Ovary (tissue), 3 donors: ENCODE measurements at regions not wholly inside any gene's neighbourhood (a gene's known extent, or its start where the extent isn't known, plus 50 kb on each side); places are given as distances from the start of the nearest gene placed in this dataset.

Experiments
- EP300 ChIP-seq: sonication (generic); formaldehyde crosslinking; IDR thresholded peaks from one replicate; pipeline ENCODE4 v1.6.1; 2017; ENCODE audit warnings: antibody characterized with exemption
- POLR2A ChIP-seq: fragments of 450-650 bp; IDR thresholded peaks from one replicate; pipeline ENCODE4 v1.6.1; 2017; ENCODE audit warnings: antibody characterized with exemption, mild to moderate bottlenecking, moderate library complexity
- TF ChIP-seq, protein P1 (sequence below), 3 donors: fragments of 450-650 bp in 2 of 3; fragments of 200-600 bp in 1 of 3; IDR thresholded peaks; one replicate each; pipeline versions ENCODE4 v1.5.1 to v1.8.0; 2016 to 2022; ENCODE audit warnings: antibody characterized with exemption in 3 of 3, mild to moderate bottlenecking in 1 of 3
- donor health status: DM: no; HTN: no; CAD: no.

DNA sequence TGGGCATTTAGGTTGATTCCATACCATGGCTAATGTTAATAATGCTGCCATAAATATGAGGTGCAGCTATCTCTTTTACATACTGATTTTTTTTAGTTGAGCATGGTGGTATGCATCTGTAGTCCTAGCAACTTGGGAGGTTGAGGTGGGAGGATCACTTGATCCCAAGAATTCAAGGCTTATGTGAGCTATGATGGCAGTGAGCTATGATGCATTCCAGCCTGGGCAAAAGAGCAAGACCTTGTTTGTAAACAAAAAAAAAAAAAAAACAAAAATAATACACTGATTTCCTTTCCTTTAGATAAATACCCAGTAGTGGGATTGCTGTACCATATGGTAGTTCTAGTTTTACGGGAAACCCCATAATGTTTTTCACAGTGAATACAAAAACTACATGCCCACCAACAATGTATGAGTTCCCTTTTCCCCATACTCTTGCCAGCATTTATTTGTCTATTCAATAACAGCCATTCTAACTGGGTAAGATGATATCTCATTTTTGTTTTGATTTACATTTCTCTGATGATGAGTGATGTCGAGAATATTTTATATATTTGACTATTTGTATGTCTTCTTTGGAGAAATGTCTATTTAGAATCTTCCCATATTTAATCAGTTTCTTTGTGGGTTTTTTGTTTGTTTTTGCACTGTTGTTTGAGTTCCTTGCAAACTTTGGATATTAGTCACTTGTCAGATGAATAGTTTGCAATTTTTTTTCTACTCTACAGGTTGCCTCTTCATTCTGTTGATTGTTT is 281.0 kb upstream of the KYNU start:
- no peak for TF ChIP-seq POLR2A
- TF ChIP-seq, protein P1, sequence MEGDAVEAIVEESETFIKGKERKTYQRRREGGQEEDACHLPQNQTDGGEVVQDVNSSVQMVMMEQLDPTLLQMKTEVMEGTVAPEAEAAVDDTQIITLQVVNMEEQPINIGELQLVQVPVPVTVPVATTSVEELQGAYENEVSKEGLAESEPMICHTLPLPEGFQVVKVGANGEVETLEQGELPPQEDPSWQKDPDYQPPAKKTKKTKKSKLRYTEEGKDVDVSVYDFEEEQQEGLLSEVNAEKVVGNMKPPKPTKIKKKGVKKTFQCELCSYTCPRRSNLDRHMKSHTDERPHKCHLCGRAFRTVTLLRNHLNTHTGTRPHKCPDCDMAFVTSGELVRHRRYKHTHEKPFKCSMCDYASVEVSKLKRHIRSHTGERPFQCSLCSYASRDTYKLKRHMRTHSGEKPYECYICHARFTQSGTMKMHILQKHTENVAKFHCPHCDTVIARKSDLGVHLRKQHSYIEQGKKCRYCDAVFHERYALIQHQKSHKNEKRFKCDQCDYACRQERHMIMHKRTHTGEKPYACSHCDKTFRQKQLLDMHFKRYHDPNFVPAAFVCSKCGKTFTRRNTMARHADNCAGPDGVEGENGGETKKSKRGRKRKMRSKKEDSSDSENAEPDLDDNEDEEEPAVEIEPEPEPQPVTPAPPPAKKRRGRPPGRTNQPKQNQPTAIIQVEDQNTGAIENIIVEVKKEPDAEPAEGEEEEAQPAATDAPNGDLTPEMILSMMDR (IDR thresholded peaks at IDR 0.05): no peak
- no peak for TF ChIP-seq EP300
